Hepatocyte (in vitro differentiated cells): ENCODE measurements at regions not wholly inside any gene's neighbourhood (a gene's known extent, or its start where the extent isn't known, plus 50 kb on each side); places are given as distances from the start of the nearest gene placed in this dataset.

Source experiments
- DNase-seq: peaks from one replicate; pipeline ENCODE4 v3.0.0-alpha.2; 2016; ENCODE audit warnings: low spot score
- H2AFZ ChIP-seq: fragments of 200-600 bp; sonication (generic); 2 replicates; pipeline ENCODE4 v1.6.0; 2016; ENCODE audit warnings: antibody characterized with exemption, mild to moderate bottlenecking
- H3K27ac ChIP-seq: fragments of 200-600 bp; sonication (generic); 2 replicates; pipeline ENCODE4 v1.5.1; 2016; ENCODE audit warnings: mild to moderate bottlenecking
- H3K27me3 ChIP-seq: fragments of 200-600 bp; sonication (generic); 2 replicates; pipeline ENCODE4 v1.6.1; 2016
- H3K36me3 ChIP-seq: fragments of 200-600 bp; sonication (generic); replicated peaks from 2 replicates; pipeline ENCODE4 v1.5.1; 2016; ENCODE audit warnings: low read depth; ENCODE audit not compliant: insufficient read depth
- H3K4me1 ChIP-seq: fragments of 200-600 bp; sonication (generic); 2 replicates; pipeline ENCODE4 v1.5.1; 2016; ENCODE audit warnings: mild to moderate bottlenecking, moderate library complexity; ENCODE audit not compliant: insufficient read depth
- H3K4me2 ChIP-seq: fragments of 200-600 bp; sonication (generic); 2 replicates; pipeline ENCODE4 v1.6.0; 2016
- H3K4me3 ChIP-seq: fragments of 200-600 bp; sonication (generic); 2 replicates; pipeline ENCODE4 v1.5.1; 2016; ENCODE audit warnings: mild to moderate bottlenecking
- H3K79me2 ChIP-seq: fragments of 200-600 bp; sonication (generic); 2 replicates; pipeline ENCODE4 v1.6.0; 2017; ENCODE audit warnings: mild to moderate bottlenecking
- H3K9me2 ChIP-seq: fragments of 200-600 bp; sonication (generic); replicated peaks from 2 replicates; pipeline ENCODE4 v1.6.0; 2017; ENCODE audit warnings: mild to moderate bottlenecking; ENCODE audit not compliant: insufficient read depth
- H3K9me3 ChIP-seq: fragments of 200-600 bp; sonication (generic); 2 replicates; pipeline ENCODE4 v1.5.1; 2016; ENCODE audit warnings: low read depth, mild to moderate bottlenecking
- H4K20me1 ChIP-seq: fragments of 200-600 bp; sonication (generic); 2 replicates; pipeline ENCODE4 v1.6.0; 2016; ENCODE audit warnings: mild to moderate bottlenecking; ENCODE audit not compliant: insufficient read depth, poor library complexity, severe bottlenecking
- EZH2 ChIP-seq: fragments of 200-600 bp; sonication (generic); IDR thresholded peaks from 2 replicates; pipeline ENCODE4 v1.6.1; 2016; ENCODE audit warnings: antibody characterized with exemption, mild to moderate bottlenecking, borderline replicate concordance
- EZH2phosphoT487 ChIP-seq: fragments of 200-600 bp; sonication (generic); IDR thresholded peaks from one replicate; pipeline ENCODE4 v1.6.1; 2018; ENCODE audit warnings: antibody characterized with exemption, mild to moderate bottlenecking, low read depth, moderate library complexity; ENCODE audit not compliant: unreplicated experiment, severe bottlenecking
- WGBS: methylation state at CpG from one replicate; pipeline ENCODE4 v1.1.6; 2016; ENCODE audit warnings: low lambda C conversion rate; ENCODE audit errors: missing lambda C conversion rate; 5-methylcytosine and 5-hydroxymethylcytosine counted together
- TF ChIP-seq, protein P1 (sequence below): fragments of 200-600 bp; sonication (generic); IDR thresholded peaks from 2 replicates; pipeline ENCODE4 v1.5.1; 2016; ENCODE audit warnings: antibody characterized with exemption, mild to moderate bottlenecking; ENCODE audit not compliant: poor library complexity

DNA sequence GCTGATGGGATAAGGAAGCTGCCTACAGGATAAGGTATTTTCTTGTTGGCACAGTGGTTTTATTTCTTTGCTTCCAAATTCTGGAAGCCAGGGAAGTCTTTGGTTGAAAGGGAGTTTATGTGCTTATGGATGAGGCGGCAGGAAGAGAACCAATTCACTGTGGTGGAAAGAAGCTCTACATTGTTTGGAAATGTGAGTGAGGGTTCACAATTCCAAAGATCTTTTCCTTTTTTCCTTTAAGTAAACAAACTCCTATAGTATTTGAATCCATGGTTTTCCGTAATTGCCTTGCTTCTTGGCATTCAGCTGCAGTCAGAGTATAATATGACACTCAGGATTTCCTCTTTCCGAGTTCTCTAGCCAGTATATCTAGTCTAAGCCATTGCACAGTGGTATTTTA is 86.2 kb downstream of the TEX29 start:
- no peak for DNase-seq
- Histone ChIP-seq H2AFZ (no peak overlapping the region), H3K27me3 (no peaks in the 10 kb centered on the region), H3K9me2 (no peaks in the 10 kb centered on the region), H3K36me3 (no peaks in the 10 kb centered on the region), H3K27ac (no peak overlapping the region), H3K4me3 (no peak overlapping the region), H3K9me3 (no peaks in the 10 kb centered on the region), H3K4me2 (no peak overlapping the region), H3K79me2 (no peaks in the 10 kb centered on the region), H3K4me1 (peaks cover 5% of the 10 kb centered on the region), H4K20me1 (no peaks in the 10 kb centered on the region)
- 55% methylated on average over 3 of the region's 3 CpGs for WGBS
- TF ChIP-seq EZH2phosphoT487 (no peak), EZH2 (no peak)
- TF ChIP-seq, protein P1, sequence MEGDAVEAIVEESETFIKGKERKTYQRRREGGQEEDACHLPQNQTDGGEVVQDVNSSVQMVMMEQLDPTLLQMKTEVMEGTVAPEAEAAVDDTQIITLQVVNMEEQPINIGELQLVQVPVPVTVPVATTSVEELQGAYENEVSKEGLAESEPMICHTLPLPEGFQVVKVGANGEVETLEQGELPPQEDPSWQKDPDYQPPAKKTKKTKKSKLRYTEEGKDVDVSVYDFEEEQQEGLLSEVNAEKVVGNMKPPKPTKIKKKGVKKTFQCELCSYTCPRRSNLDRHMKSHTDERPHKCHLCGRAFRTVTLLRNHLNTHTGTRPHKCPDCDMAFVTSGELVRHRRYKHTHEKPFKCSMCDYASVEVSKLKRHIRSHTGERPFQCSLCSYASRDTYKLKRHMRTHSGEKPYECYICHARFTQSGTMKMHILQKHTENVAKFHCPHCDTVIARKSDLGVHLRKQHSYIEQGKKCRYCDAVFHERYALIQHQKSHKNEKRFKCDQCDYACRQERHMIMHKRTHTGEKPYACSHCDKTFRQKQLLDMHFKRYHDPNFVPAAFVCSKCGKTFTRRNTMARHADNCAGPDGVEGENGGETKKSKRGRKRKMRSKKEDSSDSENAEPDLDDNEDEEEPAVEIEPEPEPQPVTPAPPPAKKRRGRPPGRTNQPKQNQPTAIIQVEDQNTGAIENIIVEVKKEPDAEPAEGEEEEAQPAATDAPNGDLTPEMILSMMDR: no peak

DNA sequence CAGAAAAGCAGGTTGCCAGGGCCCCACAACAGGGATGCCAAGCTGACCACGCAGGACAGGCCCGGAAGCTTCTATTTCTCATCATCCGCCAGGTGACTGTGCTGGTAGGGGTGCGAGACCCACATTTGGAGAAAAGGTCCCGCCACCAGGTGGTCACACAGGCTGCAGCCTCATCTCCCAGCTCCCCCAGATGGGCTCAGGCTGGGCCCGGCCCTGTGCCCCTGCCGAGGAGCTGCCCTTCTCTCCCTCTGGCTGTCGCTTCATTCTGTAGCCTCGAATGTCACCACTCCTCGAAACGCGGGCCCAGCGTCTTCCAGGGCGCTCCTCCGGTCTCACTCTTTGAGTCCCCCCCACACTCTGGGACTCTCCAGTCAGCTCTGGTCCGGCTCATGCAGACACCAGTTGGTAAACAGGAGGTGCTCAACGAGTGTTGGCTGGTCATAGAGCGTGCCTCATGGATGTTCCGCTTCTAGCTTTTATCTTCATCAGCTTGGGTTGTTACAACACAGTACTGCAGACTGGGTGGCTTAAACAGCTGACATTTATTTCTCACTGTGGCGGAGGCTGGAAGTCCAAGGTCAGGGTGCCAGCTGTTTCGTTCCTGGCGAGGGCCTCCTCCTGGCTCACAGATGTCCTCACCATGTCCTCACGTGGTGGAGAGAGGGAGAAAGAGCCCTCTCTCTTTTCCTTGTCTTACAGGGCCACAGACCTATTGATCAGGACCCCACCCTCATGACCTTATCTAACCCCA is 87.1 kb downstream of the TEX29 start:
- Histone ChIP-seq H3K4me2 (no peak overlapping the region), H3K27me3 (peaks cover 6% of the 10 kb centered on the region)
- 89% methylated on average over 23 of the region's 23 CpGs for WGBS

DNA sequence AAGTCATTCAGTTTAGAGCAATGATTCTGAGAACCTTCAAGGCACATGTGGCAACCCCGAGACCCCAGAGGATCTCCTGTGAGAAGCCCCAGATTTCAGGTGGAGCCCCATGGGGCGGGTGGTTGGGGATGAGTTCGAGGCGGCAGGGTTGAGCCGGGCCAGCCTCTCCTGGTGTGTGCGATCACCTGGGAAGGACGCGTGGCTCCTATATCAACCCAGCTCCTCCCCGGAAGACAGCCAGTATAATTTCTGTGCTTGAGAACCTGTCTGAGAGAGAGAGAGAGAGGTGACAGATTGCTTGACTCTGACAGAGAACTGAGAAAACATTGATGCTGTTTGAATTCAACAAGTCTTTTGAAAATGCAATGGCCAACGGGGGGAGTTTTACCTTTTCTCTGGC is 89.0 kb downstream of the TEX29 start:
- no peaks in the 10 kb centered on the region for H3K9me3 ChIP-seq
- no peak overlapping the region for H2AFZ ChIP-seq
- no peak overlapping the region for H3K4me2 ChIP-seq
- DNase-seq: no peak
- H4K20me1 ChIP-seq: no peaks in the 10 kb centered on the region
- no peak overlapping the region for H3K4me3 ChIP-seq
- peaks cover 5% of the 10 kb centered on the region for H3K4me1 ChIP-seq
- WGBS: 89% methylated on average over 10 of the region's 10 CpGs
- no peaks in the 10 kb centered on the region for H3K79me2 ChIP-seq
- peaks cover 8% of the 10 kb centered on the region for H3K27me3 ChIP-seq
- H3K36me3 ChIP-seq: no peaks in the 10 kb centered on the region
- no peaks in the 10 kb centered on the region for H3K9me2 ChIP-seq
- H3K27ac ChIP-seq: no peak overlapping the region
- TF ChIP-seq EZH2phosphoT487 (no peak), EZH2 (no peak)
- TF ChIP-seq, protein P1: no peak

More for the DNA sequence above, 87.1 kb downstream of the TEX29 start:
- H3K4me3 ChIP-seq: no peak overlapping the region
- no peak overlapping the region for H3K27ac ChIP-seq
- no peak for DNase-seq
- no peaks in the 10 kb centered on the region for H3K9me2 ChIP-seq
- TF ChIP-seq, protein P1: no peak
- TF ChIP-seq EZH2phosphoT487: no peak
- TF ChIP-seq EZH2: no peak
- H3K36me3 ChIP-seq: no peaks in the 10 kb centered on the region
- no peak overlapping the region for H2AFZ ChIP-seq
- H3K79me2 ChIP-seq: no peaks in the 10 kb centered on the region
- H3K4me1 ChIP-seq: peaks cover 5% of the 10 kb centered on the region
- no peaks in the 10 kb centered on the region for H4K20me1 ChIP-seq
- H3K9me3 ChIP-seq: no peaks in the 10 kb centered on the region
